Panc1 (cell line): ENCODE measurements at regions not wholly inside any gene's neighbourhood (a gene's known extent, or its start where the extent isn't known, plus 50 kb on each side); places are given as distances from the start of the nearest gene placed in this dataset.

Experiments used
- CTCF ChIP-seq: fragments of 450-650 bp; IDR thresholded peaks from 2 replicates; pipeline ENCODE4 v1.5.1; 2017; ENCODE audit warnings: mild to moderate bottlenecking
- REST ChIP-seq, 2 experiments: IDR thresholded peaks; 2 replicates each; pipeline ENCODE4 v1.6.1; 2011 to 2012; ENCODE audit warnings: low read depth in 2 of 2, control low read depth in 1 of 2, low read length in 1 of 2, mild to moderate bottlenecking in 1 of 2, moderate library complexity in 1 of 2; ENCODE audit not compliant: insufficient read depth in 1 of 2

GRCh38 chrX:113545040-113545439 lies 704.4 kb upstream of the AMOT start:
- TF ChIP-seq REST (IDR thresholded peaks at IDR 0.05; ENCODE audit: insufficient read depth in 1 of 2, low read depth in 2 of 2, low read length in 1 of 2), result no peak
- TF ChIP-seq CTCF, result no peak
